ENCODE measurements at regions not wholly inside any gene's neighbourhood (a gene's known extent, or its start where the extent isn't known, plus 50 kb on each side); places are given as distances from the start of the nearest gene placed in this dataset.
A peak's percentile ranks its signal among the peaks of the same experiment; 100 is the strongest.
"Not testable (repeated sequence)": the region's sequence is repeated elsewhere in the genome, so short reads cannot be mapped to it uniquely, and the experiment has no call there.

DNA sequence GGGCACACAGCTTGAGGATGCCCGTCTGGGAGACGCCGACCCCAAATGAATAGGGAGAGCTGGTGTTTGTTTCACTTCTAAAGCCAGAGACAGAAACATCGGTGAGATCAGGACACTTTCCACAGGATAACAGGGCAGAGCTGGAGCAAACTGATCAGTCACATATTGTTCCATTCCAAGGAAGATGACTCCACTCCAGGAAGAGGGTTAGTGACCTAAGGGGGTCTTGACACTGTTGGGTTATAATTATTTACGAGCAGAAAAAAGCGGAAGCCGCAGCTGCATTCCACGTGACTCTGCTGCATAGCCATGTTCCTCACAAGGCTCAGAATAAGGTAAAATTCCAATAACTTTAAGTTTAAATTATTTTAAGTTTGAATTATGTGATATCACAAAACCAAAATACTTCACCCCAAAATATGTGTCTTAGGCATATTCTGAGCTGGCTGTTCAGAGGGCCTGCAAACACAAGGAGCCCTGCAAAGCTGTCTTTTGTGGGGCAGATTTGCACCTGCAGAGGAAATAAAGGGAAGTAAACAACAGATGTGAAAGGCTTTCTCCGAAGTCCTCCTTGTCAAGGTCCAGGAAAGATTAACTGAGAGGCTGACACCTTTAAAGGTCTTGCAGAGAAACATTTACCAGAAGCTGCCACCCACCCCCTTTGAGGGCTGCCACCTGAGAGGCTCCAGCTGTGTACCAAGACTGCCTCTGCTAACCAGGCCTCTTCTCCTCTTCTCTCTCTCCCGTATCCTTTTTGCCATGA is 819.2 kb downstream of the UQCRFS1 start:
- peak; percentile 54 for DNase-seq

GRCh38 chr19:28388988-28389387 is 824.0 kb downstream of the UQCRFS1 start:
- DNase-seq, result no peak

GRCh38 chr19:28387507-28387906 is 825.4 kb downstream of the UQCRFS1 start:
- no peak for DNase-seq

- DNase-seq, result no peak
These were observed 826.5 kb downstream of the UQCRFS1 start for GRCh38 chr19:28386470-28386869.

DNA sequence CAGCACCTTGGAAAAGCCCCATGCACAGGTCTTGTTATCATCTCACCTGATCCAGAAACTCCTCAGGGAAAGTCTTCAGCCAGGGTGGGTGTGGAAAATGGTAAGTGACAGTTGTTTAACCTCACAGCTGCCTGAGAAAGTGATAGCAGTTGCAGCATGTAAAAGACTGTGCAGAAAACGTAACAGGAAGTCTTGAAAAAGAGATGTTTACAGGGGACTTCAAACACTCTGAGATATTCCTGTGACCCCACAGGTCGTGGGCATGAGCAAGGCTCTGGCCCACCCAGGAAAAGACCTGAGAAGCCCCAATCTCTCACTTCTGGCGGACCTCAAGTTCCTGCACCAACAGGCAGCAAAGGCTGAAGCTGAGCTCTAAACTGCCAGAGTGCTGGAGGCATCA is 826.9 kb downstream of the UQCRFS1 start:
- no peak for DNase-seq

DNA sequence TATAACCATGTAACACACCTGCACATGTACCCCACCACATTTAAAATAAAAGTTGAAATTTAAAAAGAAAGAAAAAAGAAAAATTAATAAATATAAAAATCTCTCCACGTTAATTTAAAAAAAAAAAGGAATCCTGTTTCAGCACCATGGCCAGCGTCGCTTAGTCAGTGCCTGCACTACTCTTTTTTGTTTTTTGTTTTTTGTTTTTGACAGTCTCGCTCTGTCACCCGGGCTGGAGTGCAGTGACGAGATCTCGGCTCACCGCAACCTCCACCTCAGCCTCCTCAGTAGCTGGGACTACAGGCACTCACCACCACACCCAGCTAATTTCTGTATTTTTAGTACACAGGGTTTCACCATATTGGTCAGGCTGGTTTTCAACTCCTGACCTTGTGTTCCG is 835.9 kb downstream of the UQCRFS1 start:
- DNase-seq, result no peak

DNA sequence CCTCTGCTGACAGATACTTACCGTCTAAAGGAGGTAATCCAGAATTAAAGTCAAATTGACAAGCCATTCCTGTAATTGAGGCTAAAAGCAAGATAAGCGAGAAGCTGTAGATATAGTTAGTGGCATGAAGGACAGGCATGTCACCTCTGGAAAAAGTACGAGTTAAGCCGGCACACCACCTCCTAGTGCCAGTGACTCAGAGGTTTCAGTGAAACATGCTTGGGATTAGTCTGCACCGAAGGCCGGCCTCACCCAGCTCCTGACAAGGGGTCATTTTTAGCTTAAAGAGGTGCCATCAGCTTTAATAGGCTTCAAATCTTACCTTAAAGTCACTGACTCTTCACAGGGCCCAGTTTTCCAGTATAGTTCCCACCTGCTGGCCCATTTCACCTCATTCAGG is 838.0 kb downstream of the UQCRFS1 start:
- no peak for DNase-seq

DNA sequence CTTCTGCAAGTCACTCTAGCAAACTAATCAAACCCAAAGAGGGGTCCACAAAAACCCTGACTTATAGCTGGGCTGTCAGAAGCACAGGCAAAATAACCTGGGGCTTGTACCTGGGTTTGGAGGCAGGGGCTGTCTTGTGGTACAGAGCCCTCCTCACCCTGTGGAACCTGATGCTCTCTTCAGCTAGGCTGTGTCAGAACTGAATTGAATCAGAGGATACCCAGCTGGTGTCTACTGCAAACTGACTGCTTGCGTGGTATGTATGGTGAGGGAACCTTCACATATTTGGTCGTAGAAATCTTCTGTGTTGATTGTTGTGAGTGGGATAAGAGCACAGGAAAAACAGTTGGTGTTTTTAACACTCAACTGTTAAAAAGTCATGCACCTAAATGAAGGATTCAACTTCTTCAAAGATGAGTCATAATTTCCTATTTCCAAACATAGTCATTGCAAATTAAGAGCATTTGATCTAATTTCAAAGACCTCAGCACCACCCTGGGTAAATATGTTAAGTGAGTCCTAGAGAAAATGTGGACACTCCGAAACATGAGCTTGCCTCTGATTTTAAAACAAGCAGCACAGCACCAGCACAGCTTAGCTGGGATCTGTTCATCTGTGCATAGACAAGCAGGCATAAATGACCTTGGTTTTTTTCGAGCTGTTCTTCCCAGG is 840.2 kb downstream of the UQCRFS1 start:
- no peak for DNase-seq

GRCh38 chr19:28367146-28367545 is 845.8 kb downstream of the UQCRFS1 start:
- no peak for DNase-seq

GRCh38 chr19:28363254-28363653 is 849.7 kb downstream of the UQCRFS1 start:
- DNase-seq, result no peak

GRCh38 chr19:28359431-28360414 is 853.2 kb downstream of the UQCRFS1 start:
- peak; percentile 7 for DNase-seq

DNA sequence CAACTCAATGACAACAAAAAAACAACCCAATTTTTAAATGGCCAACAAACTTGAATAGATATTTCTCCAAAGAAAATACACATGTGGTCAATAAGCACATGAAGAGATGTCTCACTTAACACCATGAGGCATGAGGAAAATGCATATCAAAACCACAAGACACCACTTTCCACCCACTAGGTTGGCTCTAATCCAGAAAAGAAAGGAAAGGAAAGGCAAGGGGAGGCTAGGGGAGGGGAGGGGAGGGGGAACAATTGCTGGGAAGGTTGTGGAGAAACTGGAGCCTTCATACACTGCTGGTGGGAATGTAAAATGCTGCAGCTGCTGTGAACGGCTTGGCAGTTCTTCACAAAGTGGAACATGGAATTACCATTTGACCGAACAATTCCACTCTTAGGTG is 854.3 kb downstream of the UQCRFS1 start:
- peak; percentile 23 for DNase-seq

GRCh38 chr19:28351761-28352160 is 861.2 kb downstream of the UQCRFS1 start:
- no peak for DNase-seq

DNA sequence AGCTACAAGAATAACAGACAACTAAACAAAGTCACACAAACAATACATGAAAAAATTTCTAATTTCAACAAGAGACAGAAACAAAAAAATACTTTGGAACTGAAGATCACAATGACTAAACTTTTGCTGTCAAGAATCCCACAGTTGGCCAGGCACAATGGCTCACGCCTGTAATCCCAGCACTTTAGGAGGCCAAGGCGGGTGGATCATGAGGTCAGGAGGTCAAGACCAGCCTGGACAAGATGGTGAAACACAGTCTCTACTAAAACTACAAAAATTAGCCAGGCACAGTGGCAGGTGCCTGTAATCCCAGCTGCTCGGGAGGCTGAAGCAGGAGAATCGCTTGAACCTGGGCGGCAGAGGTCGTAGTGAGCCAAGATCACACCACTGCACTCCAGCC is 861.6 kb downstream of the UQCRFS1 start:
- not testable (repeated sequence) for DNase-seq

DNA sequence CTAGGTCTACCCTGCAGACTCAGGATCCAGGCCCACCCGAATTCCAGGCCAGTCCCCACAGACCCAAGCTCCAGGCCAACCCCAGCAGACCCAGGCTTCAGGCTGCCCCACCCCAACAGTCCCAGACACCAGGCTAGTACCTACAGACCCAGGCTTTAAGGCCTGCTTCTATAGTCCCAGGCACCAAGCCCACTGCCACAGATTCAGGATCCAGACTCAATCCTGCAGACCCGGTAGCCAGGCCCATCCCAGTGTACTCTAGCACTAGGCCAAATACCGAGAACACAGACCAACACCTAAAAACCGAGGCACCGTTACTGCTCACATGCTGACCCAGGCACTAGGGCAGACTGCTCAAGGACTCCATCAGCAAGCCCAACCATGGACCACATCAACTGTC is 862.3 kb downstream of the UQCRFS1 start:
- DNase-seq, result no peak

DNA sequence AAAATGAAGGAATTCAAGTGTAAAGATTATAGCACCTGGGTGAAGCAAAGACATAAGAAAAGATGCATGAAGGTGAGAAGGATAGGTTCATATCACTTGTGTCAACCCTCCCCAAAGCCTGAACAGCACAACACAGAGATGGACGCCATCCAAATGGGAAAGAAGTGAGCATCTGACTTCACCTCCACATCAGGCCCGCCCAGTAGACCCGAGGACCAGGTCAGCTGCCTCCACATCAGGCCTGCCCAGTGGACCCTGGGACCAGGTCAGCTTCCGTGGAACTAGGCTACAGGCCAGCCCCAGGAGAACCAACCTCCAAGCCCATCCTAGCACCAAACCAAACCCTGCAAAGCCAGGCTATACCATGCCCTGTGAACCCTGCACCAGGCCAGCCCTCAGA is 862.9 kb downstream of the UQCRFS1 start:
- no peak for DNase-seq

GRCh38 chr19:28349604-28350003 is 863.3 kb downstream of the UQCRFS1 start:
- DNase-seq, result no peak

GRCh38 chr19:28345811-28346210 is 867.1 kb downstream of the UQCRFS1 start:
- DNase-seq, result no peak

DNA sequence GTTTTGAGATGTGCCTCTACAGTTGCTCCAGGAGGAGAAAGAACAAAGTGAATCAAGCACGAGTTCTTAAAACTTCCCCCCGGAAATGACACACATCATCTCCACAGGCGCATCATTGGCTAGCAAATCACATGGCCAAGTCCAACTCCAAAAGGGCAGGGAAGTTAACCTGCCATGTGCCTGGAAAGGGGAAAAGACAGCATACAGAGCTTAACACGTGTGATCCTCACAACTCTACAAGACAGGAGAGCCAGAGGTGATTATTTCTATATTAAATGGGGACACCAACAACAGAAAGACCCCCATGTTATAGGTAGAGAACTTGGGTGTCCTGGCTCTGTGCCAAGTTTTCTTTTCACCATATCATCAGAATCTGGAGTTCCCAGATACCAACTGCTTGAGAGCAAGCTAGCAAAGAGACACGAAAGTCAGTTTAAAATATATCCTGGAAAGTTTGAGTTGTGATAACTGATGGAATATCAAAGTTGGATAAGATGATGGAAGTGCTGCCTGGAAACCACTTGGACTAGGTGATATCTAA is 871.1 kb downstream of the UQCRFS1 start:
- DNase-seq, result no peak

DNA sequence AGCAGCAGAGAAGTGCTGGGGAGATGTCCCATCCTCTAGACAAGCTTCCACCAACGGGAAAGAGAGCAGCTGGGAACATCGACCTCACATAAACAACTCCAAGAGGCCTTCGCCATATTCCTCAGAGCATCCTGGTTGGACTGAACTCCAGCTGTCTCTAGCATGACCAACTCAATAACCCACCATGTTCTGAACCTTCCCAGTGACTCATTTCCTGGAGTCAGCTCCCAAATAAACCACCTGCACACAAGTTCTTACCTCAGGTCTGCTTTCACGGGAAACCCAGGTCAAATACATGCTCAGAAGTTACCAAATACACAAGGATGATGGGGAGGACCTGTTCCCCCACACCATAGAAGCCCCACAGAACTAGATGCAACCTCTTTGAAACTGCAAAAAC is 878.5 kb downstream of the UQCRFS1 start:
- DNase-seq, result no peak

GRCh38 chr19:28333909-28334308 is 879.0 kb downstream of the UQCRFS1 start:
- no peak for DNase-seq

GRCh38 chr19:28332886-28333285 is 880.1 kb downstream of the UQCRFS1 start:
- no peak for DNase-seq

DNA sequence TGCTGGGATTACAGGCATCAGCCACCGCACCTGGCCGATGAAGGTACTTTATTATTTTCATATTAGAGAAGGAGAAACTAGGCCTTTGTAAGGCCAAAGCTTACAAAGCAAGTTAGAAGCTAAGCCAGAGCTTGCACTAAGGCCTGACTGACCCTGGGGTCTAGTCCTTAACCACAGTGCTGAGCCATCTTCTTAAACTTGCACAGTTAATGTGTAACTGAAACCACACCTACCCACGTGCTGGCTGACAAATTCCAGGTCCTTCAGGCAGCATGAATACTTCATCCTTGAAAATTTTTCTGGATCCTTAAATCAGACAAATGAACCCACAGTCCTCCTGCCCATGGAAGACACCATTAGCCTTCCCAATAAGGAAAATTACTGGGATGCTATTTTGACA is 880.6 kb downstream of the UQCRFS1 start:
- DNase-seq, result no peak

Data from DMS 273 treated with DMSO at 0.1 percent for 48 hours (cell line).